Panc1 (cell line): ENCODE measurements at regions not wholly inside any gene's neighbourhood (a gene's known extent, or its start where the extent isn't known, plus 50 kb on each side); places are given as distances from the start of the nearest gene placed in this dataset.

Source experiments
- ATAC-seq: fragments of 200-7000 bp; cut with Tn5 transposase; 2 replicates; pipeline ENCODE4 v1.9.1; 2020; ENCODE audit warnings: mild to moderate bottlenecking, moderate library complexity
- BruUV-seq: library from RNA; stranded (reverse); fragments of 400-500 nt; replicated peaks from 2 replicates; lab custom pipeline; 2021; lab: Mats Ljungman, UMichigan
- CTCF ChIA-PET: fragments of 300-600 bp; sonication (Branson Sonifier 250); formaldehyde crosslinking; loops from one replicate; lab custom pipeline; 2022; ENCODE audit warnings: antibody characterized with exemption; lab: Charles Lee
- POLR2A ChIA-PET: fragments of 300-600 bp; sonication (Branson Sonifier 250); formaldehyde crosslinking; loops from one replicate; lab custom pipeline; 2022; ENCODE audit warnings: antibody characterized with exemption; lab: Charles Lee
- DNase-seq: peaks from one replicate; pipeline ENCODE4 v3.0.0-alpha.2; 2010; ENCODE audit warnings: low read depth, low spot score
- H3K27ac ChIP-seq: 2 replicates; pipeline ENCODE4 v1.5.1; 2011; ENCODE audit warnings: mild to moderate bottlenecking, low read length, inconsistent platforms
- H3K27me3 ChIP-seq: fragments of 200-500 bp; sonication (Bioruptor generic); 2 replicates; pipeline ENCODE4 v1.6.0; 2014; ENCODE audit warnings: low read length, inconsistent platforms; ENCODE audit not compliant: control insufficient read depth, insufficient read depth
- H3K36me3 ChIP-seq: fragments of 200-500 bp; sonication (Bioruptor generic); 2 replicates; pipeline ENCODE4 v1.5.1; 2014; ENCODE audit warnings: inconsistent platforms, mild to moderate bottlenecking, low read length, moderate library complexity; ENCODE audit not compliant: control insufficient read depth, insufficient read depth
- H3K4me1 ChIP-seq: 2 replicates; pipeline ENCODE4 v1.5.1; 2011; ENCODE audit warnings: inconsistent platforms, mild to moderate bottlenecking, low read length, moderate library complexity; ENCODE audit not compliant: control insufficient read depth, insufficient read depth
- H3K4me3 ChIP-seq, 2 experiments: 2 replicates each; pipeline ENCODE4 v1.5.1; 2011 to 2012; ENCODE audit warnings: low read depth in 2 of 2, low read length in 2 of 2, mild to moderate bottlenecking in 2 of 2, inconsistent platforms in 1 of 2, moderate library complexity in 1 of 2
- H3K9me3 ChIP-seq: fragments of 200-500 bp; sonication (Bioruptor generic); 2 replicates; pipeline ENCODE4 v1.5.1; 2014; ENCODE audit warnings: low read depth, mild to moderate bottlenecking, inconsistent platforms, low read length, moderate library complexity; ENCODE audit not compliant: control insufficient read depth, insufficient read depth
- POLR2AphosphoS5 ChIP-seq: IDR thresholded peaks from 2 replicates; pipeline ENCODE4 v1.6.1; 2012; ENCODE audit warnings: mild to moderate bottlenecking, low read depth, low read length, moderate library complexity
- SIN3A ChIP-seq: IDR thresholded peaks from 2 replicates; pipeline ENCODE4 v1.6.1; 2012; ENCODE audit warnings: low read depth, mild to moderate bottlenecking, low read length, moderate library complexity, borderline replicate concordance; ENCODE audit not compliant: insufficient read depth
- TCF7L2 ChIP-seq: IDR thresholded peaks from 2 replicates; pipeline ENCODE4 v1.6.1; 2011; ENCODE audit warnings: mild to moderate bottlenecking, low read depth, low read length, inconsistent platforms
- in situ Hi-C: cut with HindIII; loops from 2 replicates; pipeline ENCODE4 v1.10.0; 2016; ENCODE audit warnings: low sequenced_read_pairs, low pct_unique_long_range_greater_than_20kb
- intact Hi-C: fragments of 100-400 bp; cut with micrococcal nuclease; formaldehyde crosslinking; loops from one replicate; pipeline ENCODE4 v1.10.0; 2022; ENCODE audit not compliant: unreplicated experiment
- TF ChIP-seq, protein P1 (sequence below), 2 experiments: IDR thresholded peaks; 2 replicates each; pipeline ENCODE4 v1.6.1; 2011 to 2012; ENCODE audit warnings: low read depth in 2 of 2, control low read depth in 1 of 2, low read length in 1 of 2, mild to moderate bottlenecking in 1 of 2, moderate library complexity in 1 of 2; ENCODE audit not compliant: insufficient read depth in 1 of 2
- TF ChIP-seq, protein P2 (sequence below): fragments of 450-650 bp; IDR thresholded peaks from 2 replicates; pipeline ENCODE4 v1.5.1; 2017; ENCODE audit warnings: mild to moderate bottlenecking

DNA sequence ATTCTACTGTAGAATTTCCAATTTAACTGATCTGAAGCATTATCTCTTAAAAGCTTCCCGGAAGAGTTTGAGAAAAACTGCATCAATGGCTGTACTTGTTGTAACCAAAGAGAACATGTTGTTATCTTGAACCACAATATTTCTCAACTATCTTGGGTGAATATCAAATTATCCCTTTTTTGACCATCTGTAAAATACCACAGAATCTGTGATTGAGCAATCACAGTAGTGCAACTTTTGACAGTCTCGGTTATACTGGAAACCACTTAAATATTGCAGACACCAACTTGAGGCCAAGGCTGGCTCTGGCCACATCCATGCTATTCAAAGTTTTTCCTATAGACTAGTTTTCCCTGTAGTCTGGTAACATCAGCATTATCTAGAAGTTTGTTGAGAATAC lies 842.8 kb upstream of the EPHA6 start:
- no TSS peak for BruUV-seq
- no peak for ATAC-seq
- ChIA-PET POLR2A (no interaction called here), CTCF (no interaction called here)
- intact Hi-C loops (no loop called here), in situ Hi-C loops (no loop called here)
- TF ChIP-seq POLR2AphosphoS5 (no peak), TCF7L2 (no peak), SIN3A (no peak)
- TF ChIP-seq, protein P1, sequence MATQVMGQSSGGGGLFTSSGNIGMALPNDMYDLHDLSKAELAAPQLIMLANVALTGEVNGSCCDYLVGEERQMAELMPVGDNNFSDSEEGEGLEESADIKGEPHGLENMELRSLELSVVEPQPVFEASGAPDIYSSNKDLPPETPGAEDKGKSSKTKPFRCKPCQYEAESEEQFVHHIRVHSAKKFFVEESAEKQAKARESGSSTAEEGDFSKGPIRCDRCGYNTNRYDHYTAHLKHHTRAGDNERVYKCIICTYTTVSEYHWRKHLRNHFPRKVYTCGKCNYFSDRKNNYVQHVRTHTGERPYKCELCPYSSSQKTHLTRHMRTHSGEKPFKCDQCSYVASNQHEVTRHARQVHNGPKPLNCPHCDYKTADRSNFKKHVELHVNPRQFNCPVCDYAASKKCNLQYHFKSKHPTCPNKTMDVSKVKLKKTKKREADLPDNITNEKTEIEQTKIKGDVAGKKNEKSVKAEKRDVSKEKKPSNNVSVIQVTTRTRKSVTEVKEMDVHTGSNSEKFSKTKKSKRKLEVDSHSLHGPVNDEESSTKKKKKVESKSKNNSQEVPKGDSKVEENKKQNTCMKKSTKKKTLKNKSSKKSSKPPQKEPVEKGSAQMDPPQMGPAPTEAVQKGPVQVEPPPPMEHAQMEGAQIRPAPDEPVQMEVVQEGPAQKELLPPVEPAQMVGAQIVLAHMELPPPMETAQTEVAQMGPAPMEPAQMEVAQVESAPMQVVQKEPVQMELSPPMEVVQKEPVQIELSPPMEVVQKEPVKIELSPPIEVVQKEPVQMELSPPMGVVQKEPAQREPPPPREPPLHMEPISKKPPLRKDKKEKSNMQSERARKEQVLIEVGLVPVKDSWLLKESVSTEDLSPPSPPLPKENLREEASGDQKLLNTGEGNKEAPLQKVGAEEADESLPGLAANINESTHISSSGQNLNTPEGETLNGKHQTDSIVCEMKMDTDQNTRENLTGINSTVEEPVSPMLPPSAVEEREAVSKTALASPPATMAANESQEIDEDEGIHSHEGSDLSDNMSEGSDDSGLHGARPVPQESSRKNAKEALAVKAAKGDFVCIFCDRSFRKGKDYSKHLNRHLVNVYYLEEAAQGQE (IDR thresholded peaks at IDR 0.05; ENCODE audit: insufficient read depth in 1 of 2, low read depth in 2 of 2, low read length in 1 of 2), result no peak
- TF ChIP-seq, protein P2, sequence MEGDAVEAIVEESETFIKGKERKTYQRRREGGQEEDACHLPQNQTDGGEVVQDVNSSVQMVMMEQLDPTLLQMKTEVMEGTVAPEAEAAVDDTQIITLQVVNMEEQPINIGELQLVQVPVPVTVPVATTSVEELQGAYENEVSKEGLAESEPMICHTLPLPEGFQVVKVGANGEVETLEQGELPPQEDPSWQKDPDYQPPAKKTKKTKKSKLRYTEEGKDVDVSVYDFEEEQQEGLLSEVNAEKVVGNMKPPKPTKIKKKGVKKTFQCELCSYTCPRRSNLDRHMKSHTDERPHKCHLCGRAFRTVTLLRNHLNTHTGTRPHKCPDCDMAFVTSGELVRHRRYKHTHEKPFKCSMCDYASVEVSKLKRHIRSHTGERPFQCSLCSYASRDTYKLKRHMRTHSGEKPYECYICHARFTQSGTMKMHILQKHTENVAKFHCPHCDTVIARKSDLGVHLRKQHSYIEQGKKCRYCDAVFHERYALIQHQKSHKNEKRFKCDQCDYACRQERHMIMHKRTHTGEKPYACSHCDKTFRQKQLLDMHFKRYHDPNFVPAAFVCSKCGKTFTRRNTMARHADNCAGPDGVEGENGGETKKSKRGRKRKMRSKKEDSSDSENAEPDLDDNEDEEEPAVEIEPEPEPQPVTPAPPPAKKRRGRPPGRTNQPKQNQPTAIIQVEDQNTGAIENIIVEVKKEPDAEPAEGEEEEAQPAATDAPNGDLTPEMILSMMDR, result no peak
- Histone ChIP-seq H3K27me3 (no peaks in the 10 kb centered on the region), H3K9me3 (no peaks in the 10 kb centered on the region), H3K36me3 (no peaks in the 10 kb centered on the region), H3K4me1 (no peaks in the 10 kb centered on the region), H3K27ac (no peak overlapping the region), H3K4me3 (no peak overlapping the region)
- DNase-seq, result no peak

DNA sequence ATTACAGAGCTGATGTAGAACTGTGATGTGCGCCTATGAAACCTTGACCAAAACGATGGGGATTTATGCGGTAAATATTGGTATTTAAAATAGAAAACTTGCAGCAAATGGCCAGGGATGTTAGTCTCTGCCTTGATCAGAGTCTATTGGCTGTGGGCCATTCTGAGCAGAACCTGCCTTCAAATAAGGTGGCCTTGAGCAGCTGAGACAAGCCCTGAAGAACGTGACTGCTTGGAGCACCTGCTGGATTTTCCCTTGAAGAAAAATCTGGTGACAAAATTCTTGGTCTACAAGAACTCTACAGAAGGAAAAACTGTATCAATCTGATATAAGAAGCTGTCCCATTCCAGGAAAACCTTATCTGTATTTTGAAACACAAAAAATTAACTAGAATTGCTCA lies 820.1 kb upstream of the EPHA6 start:
- H3K9me3 ChIP-seq, result no peaks in the 10 kb centered on the region
- no peaks in the 10 kb centered on the region for H3K4me1 ChIP-seq
- in situ Hi-C loops (no loop called here), intact Hi-C loops (no loop called here)
- DNase-seq (no peak), ATAC-seq (no peak)
- BruUV-seq, result no TSS peak
- H3K4me3 ChIP-seq, result no peak overlapping the region
- TF ChIP-seq POLR2AphosphoS5 (no peak), TCF7L2 (no peak), SIN3A (no peak)
- TF ChIP-seq, protein P1 (IDR thresholded peaks at IDR 0.05; ENCODE audit: insufficient read depth in 1 of 2, low read depth in 2 of 2, low read length in 1 of 2), result no peak
- ChIA-PET POLR2A (no interaction called here), CTCF (no interaction called here)
- no peak overlapping the region for H3K27ac ChIP-seq
- H3K27me3 ChIP-seq, result no peaks in the 10 kb centered on the region
- H3K36me3 ChIP-seq, result no peaks in the 10 kb centered on the region
